ENCODE measurements at regions not wholly inside any gene's neighbourhood (a gene's known extent, or its start where the extent isn't known, plus 50 kb on each side); places are given as distances from the start of the nearest gene placed in this dataset.
A peak's percentile ranks its signal among the peaks of the same experiment; 100 is the strongest.

DNA sequence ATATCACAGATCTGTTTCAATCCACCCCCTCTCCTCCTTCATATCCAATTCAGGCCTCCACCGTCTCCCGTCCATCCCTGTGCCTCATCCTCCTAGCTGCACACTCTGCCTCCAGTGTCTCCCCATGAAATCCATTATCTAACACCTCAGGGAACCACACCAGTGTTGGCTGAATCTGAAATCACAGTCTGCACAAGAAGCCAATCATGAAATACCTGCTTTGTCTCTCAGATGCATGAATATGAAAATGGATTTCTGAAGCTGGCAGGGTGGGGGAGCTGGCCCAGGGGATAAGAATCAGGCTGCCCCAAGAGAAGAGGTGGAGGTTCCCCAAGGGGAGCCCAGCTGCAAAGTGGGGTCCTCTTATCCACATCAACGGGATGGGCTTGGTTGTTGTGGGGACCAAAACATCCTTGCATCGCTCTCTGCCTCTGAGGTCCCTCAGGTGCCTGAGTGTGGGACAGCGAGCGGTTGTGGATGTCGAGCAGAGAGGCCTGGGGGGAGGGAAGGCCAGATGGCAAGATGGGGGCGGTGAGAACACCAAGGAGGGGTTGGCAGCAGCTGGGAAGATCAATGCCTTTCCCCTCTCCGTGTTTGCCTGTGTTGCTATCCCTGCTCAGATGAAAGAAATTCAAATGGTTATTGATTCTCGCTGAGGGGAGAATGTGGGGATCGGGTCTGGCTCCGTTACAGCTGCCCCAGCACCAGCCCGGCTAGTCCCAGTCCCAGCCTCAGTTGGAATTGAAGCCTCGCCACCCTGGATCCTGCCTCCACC, 237.3 kb upstream of the POU3F1 start:
- Histone ChIP-seq H3K9me3 (ENCODE audit: low read length) (no peaks in the 10 kb centered on the region), H3F3A (ENCODE audit: insufficient read depth, low read length, poor library complexity, severe bottlenecking) (no peaks in the 10 kb centered on the region), H3K9me2 (ENCODE audit: insufficient read depth, low read length) (no peaks in the 10 kb centered on the region), H4K20me1 (ENCODE audit: insufficient read depth) (no peaks in the 10 kb centered on the region), H3K27me3 (ENCODE audit: insufficient read depth, low read depth, low read length) (no peaks in the 10 kb centered on the region), H3K4me3 (ENCODE audit: low read length) (no peak overlapping the region), H3K4me2 (ENCODE audit: low read length) (peak overlapping the region; percentile 4), H3K36me3 (ENCODE audit: insufficient read depth, low read length) (no peaks in the 10 kb centered on the region), H3K27ac (ENCODE audit: low read length) (peak overlapping the region; percentile 60), H3K79me2 (replicated peaks; ENCODE audit: insufficient read depth, low read length) (no peaks in the 10 kb centered on the region), H2AFZ (ENCODE audit: low read depth, low read length) (peak overlapping the region; percentile 56), H3K9ac (ENCODE audit: low read length) (peak overlapping the region; percentile 36)
- TF ChIP-seq, protein P1, sequence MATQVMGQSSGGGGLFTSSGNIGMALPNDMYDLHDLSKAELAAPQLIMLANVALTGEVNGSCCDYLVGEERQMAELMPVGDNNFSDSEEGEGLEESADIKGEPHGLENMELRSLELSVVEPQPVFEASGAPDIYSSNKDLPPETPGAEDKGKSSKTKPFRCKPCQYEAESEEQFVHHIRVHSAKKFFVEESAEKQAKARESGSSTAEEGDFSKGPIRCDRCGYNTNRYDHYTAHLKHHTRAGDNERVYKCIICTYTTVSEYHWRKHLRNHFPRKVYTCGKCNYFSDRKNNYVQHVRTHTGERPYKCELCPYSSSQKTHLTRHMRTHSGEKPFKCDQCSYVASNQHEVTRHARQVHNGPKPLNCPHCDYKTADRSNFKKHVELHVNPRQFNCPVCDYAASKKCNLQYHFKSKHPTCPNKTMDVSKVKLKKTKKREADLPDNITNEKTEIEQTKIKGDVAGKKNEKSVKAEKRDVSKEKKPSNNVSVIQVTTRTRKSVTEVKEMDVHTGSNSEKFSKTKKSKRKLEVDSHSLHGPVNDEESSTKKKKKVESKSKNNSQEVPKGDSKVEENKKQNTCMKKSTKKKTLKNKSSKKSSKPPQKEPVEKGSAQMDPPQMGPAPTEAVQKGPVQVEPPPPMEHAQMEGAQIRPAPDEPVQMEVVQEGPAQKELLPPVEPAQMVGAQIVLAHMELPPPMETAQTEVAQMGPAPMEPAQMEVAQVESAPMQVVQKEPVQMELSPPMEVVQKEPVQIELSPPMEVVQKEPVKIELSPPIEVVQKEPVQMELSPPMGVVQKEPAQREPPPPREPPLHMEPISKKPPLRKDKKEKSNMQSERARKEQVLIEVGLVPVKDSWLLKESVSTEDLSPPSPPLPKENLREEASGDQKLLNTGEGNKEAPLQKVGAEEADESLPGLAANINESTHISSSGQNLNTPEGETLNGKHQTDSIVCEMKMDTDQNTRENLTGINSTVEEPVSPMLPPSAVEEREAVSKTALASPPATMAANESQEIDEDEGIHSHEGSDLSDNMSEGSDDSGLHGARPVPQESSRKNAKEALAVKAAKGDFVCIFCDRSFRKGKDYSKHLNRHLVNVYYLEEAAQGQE (IDR thresholded peaks at IDR 0.05; ENCODE audit: borderline replicate concordance) = no peak
- TF ChIP-seq, protein P2, sequence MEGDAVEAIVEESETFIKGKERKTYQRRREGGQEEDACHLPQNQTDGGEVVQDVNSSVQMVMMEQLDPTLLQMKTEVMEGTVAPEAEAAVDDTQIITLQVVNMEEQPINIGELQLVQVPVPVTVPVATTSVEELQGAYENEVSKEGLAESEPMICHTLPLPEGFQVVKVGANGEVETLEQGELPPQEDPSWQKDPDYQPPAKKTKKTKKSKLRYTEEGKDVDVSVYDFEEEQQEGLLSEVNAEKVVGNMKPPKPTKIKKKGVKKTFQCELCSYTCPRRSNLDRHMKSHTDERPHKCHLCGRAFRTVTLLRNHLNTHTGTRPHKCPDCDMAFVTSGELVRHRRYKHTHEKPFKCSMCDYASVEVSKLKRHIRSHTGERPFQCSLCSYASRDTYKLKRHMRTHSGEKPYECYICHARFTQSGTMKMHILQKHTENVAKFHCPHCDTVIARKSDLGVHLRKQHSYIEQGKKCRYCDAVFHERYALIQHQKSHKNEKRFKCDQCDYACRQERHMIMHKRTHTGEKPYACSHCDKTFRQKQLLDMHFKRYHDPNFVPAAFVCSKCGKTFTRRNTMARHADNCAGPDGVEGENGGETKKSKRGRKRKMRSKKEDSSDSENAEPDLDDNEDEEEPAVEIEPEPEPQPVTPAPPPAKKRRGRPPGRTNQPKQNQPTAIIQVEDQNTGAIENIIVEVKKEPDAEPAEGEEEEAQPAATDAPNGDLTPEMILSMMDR (IDR thresholded peaks at IDR 0.05; ENCODE audit: poor library complexity, severe bottlenecking) = no peak
- TF ChIP-seq POLR2AphosphoS5 (IDR thresholded peaks at IDR 0.05) (no peak), EZH2 (IDR thresholded peaks at IDR 0.05; ENCODE audit: borderline replicate concordance, insufficient read depth, low read length, poor library complexity, severe bottlenecking) (no peak), RAD21 (conservative IDR thresholded peaks at IDR 0.05) (no peak), SMC3 (conservative IDR thresholded peaks at IDR 0.05; ENCODE audit: poor library complexity) (no peak), MXI1 (conservative IDR thresholded peaks at IDR 0.05; ENCODE audit: poor library complexity, severe bottlenecking) (no peak), EP300 (conservative IDR thresholded peaks at IDR 0.05; ENCODE audit: poor library complexity, severe bottlenecking) (no peak), TAF1 (IDR thresholded peaks at IDR 0.05; ENCODE audit: low read depth) (no peak)

DNA sequence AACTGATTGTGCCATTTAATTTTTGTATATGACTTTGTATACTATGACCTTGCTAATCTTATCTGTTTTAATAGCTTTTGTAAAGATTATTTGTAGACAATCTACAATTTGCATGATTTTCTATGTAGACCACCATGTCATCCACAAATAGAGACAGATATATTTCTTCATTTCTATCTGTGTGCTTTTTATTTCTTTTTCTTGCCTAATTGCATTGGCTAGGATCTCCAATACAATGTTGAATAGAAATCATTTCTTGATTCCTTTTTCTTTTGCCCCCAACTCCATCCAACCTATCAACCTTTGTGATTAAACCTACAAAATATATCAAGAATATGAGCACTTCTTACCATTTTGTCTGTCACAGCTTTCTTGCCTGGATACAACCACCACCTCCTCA, 232.6 kb upstream of the POU3F1 start:
- no peaks in the 10 kb centered on the region for H3K9me3 ChIP-seq (ENCODE audit: low read length)
- H4K20me1 ChIP-seq (ENCODE audit: insufficient read depth) = no peaks in the 10 kb centered on the region
- H3K4me3 ChIP-seq (ENCODE audit: low read length) = no peak overlapping the region
- H3K9me2 ChIP-seq (ENCODE audit: insufficient read depth, low read length) = no peaks in the 10 kb centered on the region
- H3F3A ChIP-seq (ENCODE audit: insufficient read depth, low read length, poor library complexity, severe bottlenecking) = no peaks in the 10 kb centered on the region
- no peaks in the 10 kb centered on the region for H3K79me2 ChIP-seq (replicated peaks; ENCODE audit: insufficient read depth, low read length)
- no peak overlapping the region for H3K4me2 ChIP-seq (ENCODE audit: low read length)
- H2AFZ ChIP-seq (ENCODE audit: low read depth, low read length) = no peak overlapping the region
- no peaks in the 10 kb centered on the region for H3K36me3 ChIP-seq (ENCODE audit: insufficient read depth, low read length)
- H3K9ac ChIP-seq (ENCODE audit: low read length) = no peak overlapping the region
- TF ChIP-seq EP300 (conservative IDR thresholded peaks at IDR 0.05; ENCODE audit: poor library complexity, severe bottlenecking) = no peak
- no peak for TF ChIP-seq SMC3 (conservative IDR thresholded peaks at IDR 0.05; ENCODE audit: poor library complexity)
- no peak for TF ChIP-seq MXI1 (conservative IDR thresholded peaks at IDR 0.05; ENCODE audit: poor library complexity, severe bottlenecking)
- TF ChIP-seq, protein P1 (IDR thresholded peaks at IDR 0.05; ENCODE audit: borderline replicate concordance) = no peak
- TF ChIP-seq RAD21 (conservative IDR thresholded peaks at IDR 0.05) = no peak
- TF ChIP-seq POLR2AphosphoS5 (IDR thresholded peaks at IDR 0.05) = no peak
- TF ChIP-seq TAF1 (IDR thresholded peaks at IDR 0.05; ENCODE audit: low read depth) = no peak
- TF ChIP-seq, protein P2 (IDR thresholded peaks at IDR 0.05; ENCODE audit: poor library complexity, severe bottlenecking) = no peak
- no peak for TF ChIP-seq EZH2 (IDR thresholded peaks at IDR 0.05; ENCODE audit: borderline replicate concordance, insufficient read depth, low read length, poor library complexity, severe bottlenecking)
- H3K27ac ChIP-seq (ENCODE audit: low read length) = no peak overlapping the region
- no peaks in the 10 kb centered on the region for H3K27me3 ChIP-seq (ENCODE audit: insufficient read depth, low read depth, low read length)

All from neural cell (in vitro differentiated cells).